GM12892 (cell line): ENCODE measurements at regions not wholly inside any gene's neighbourhood (a gene's known extent, or its start where the extent isn't known, plus 50 kb on each side); places are given as distances from the start of the nearest gene placed in this dataset.

ENCODE experiments used
- POLR2A ChIP-seq: IDR thresholded peaks from 2 replicates; pipeline ENCODE4 v1.6.1; 2011; ENCODE audit warnings: low read depth, low read length, control low read depth
- POLR2AphosphoS5 ChIP-seq: IDR thresholded peaks from 2 replicates; pipeline ENCODE4 v1.6.1; 2011; ENCODE audit warnings: low read depth, low read length, control low read depth
- TAF1 ChIP-seq: IDR thresholded peaks from 2 replicates; pipeline ENCODE4 v1.6.1; 2011; ENCODE audit warnings: low read depth, mild to moderate bottlenecking, control low read depth, low read length, borderline replicate concordance

GRCh38 chr21:32056791-32057190 is 184.0 kb downstream of the HUNK start:
- TF ChIP-seq POLR2A (no peak), POLR2AphosphoS5 (no peak), TAF1 (no peak)
